GM19452 (cell line): ENCODE measurements at regions not wholly inside any gene's neighbourhood (a gene's known extent, or its start where the extent isn't known, plus 50 kb on each side); places are given as distances from the start of the nearest gene placed in this dataset.

Experiments used
- ATAC-seq: cut with Tn5 transposase; IDR thresholded peaks from one replicate; pipeline ENCODE4 v1.9.1; 2021; ENCODE audit not compliant: unreplicated experiment

DNA sequence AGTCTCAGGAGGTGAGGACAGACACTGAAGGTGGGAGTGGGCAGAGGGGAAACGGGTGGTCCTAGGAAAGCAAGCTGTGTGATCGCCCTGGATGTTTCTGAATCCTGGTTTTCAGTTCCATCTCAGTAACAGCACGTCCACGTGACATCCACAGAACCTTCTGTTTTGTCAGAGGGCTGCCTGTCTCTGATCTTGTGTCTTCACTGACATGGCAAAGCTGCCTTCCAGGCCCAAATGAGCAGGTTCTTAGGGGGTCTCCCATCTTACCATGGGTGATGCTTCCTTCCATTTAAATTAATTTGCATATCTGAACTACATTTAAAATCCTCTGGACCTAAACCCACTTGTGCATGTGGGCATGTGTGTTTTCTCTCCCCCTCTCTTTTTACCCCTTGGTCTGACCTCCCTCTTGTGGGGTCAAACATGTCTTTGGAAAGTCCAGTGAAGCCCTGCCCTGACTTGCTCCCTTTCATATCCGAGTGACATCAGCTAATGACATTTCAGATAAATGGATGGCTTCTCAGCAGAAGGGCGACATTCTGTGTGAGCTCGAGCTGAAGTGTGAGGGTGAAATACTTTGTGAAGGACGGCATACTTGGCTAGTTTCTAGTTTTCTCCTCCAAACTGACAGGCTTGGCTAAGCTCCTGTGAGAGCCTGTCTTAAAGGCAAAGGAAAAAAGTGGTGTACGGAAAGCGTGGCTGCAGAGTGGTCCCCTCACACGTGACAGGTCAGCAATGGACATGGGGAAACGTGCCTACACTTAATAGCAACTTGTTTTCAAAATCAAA lies 204.8 kb upstream of the S1PR3 start:
- no peak for ATAC-seq

- ATAC-seq: no peak
These were observed 201.5 kb upstream of the S1PR3 start for GRCh38 chr9:88789785-88790184.

DNA sequence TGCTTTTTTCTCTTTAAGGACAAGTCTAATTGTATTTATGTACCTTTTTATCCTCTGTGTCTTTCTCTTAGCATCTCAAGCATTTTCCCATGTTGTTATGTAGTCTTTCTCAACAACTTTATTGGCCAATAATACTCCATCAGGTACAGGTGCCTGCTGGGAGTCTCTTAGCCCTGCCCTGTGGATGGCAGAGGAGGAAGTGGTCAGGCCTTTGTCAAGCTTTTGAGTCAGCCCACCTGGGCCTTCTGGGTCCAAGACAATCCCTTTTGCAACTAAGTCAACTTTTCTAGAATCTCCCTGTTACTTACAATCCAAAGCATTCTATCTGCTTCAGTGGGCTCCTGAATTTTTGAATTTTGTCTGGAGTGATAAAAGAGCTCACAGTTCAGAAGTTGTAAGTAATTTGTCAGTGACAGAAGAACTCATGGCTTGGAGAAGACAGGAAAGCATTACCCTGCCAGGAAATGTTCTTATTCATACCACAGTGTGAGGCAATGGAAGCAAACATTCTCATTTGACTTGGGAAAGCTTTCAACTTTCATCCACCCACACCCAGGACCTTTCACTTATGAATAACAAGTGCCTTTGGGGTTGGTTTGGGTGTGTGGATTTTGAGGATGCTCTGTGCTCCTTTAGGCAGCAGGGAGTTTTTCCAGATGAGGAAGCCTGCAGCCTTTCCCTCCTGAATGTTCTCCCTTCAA lies 200.0 kb upstream of the S1PR3 start:
- no peak for ATAC-seq

- ATAC-seq: no peak
These were observed 198.8 kb upstream of the S1PR3 start for GRCh38 chr9:88792502-88792901.

- no peak for ATAC-seq
These were observed 197.2 kb upstream of the S1PR3 start for GRCh38 chr9:88794100-88794499.

DNA sequence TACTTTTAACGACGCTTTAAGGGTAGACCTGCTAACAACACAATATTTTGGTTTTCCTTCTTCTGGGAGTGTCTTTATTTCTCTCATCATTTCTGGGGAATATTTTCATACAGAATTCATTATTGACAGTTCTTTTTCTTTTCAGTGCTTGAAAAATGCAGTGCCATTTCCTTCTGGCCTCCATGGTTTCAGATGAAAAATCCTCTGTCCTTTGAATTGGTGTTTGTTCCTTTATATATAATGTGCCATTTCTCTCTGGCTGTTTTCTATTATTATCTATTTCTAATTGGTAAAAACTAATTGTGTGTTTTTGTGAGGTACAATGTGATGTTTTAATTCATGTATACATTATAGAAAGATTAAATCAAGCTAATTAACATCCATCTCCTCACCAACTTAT lies 194.3 kb upstream of the S1PR3 start:
- no peak for ATAC-seq

DNA sequence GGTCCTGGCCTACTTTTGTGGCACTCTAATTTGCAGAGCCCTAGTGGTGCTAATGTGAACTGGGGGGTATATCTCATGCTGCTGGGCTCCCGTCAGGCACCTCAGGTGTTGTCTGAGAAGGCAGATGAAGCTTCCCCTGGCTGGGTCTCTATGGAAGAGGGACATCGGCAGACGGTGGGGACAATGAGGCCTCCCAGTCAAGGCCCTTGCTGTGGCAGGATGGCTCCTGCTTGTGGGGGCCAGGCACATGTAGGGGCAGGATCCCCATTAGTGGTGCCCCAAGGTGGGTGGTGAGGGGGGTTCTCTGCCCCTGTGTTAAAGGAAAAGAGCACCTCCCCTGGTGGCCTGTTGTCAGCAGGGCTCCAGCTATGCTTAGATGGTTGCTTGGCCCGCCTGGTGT lies 192.8 kb upstream of the S1PR3 start:
- no peak for ATAC-seq

GRCh38 chr9:88799541-88800328 lies 191.5 kb upstream of the S1PR3 start:
- ATAC-seq: no peak

GRCh38 chr9:88800329-88800682 lies 191.0 kb upstream of the S1PR3 start:
- ATAC-seq: no peak

DNA sequence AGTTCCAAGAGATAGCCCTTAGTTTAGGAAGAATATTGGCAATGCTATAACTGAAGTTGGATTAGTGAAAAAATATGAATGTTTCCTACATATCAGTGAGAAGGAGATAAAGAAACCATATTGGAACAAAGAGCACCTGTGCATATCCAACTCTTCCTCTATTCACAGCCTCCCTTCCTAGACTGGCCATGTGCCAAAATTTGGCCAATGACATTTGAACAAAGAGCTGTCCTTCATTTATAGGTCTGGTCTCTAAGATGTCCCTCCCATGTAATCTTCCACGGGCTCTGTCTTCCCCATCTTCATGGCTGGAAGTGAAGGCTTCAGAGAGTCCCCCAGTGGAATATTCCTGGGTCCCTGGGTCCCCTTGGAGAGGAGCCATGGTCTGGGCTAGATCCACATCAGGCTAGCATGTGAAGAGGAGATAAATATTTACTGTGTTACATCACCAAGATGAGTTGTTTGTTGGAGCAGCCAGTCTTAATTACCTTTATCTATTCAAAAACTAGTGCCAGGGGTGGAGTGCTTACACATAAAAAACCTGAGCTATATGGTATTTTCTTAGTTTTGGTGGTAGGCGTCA lies 190.0 kb upstream of the S1PR3 start:
- no peak for ATAC-seq

DNA sequence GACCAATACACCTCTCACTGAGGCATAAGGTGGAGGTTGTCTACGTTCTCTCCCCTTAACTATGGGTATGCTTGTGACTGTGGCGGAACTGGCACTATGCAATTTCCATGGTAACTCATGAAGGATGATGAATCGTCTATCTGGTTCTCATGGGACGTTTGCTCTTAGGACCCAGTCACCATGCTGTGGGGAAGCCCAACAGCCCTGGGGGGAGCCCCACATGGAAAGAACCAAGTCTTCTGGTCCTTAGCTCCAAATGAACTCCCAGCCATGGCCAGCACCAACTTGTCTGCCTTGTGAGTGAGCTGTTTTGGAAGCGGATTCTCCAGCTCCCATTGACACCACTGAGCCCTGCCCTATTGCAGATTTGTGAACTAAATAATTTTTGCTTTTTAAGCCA lies 188.7 kb upstream of the S1PR3 start:
- no peak for ATAC-seq

DNA sequence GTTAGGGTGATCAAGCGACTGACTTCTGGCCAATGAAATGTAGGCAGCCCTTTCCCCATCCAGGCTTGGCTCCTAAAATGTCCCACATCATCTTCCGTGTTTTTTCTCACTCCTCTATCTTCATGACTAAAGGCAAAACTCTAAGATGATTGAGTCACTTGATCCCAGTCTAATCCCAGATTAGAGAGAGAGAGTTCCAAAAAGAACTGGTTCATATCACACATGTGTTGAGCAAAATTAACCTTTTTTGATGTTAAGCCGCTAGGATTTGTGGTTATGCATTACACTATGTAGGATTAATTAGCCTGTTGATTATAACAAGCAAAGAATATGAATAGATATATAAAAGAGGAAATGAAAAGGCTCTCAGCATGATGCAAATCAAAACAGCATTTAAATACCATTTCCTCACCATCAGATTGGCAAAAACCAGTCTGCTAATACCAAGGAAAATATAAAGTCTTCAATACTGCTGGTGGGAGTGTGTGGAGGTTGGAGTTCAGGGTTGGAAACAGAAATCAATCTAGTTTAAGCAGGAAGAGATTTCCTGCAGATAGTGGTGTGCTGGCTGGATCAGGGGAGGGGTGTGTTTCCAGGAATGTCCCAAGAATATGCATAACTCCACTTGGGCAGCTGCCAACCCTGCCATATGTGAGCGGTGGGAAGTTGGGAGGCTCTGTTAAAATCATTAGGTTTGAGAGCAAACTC lies 187.6 kb upstream of the S1PR3 start:
- ATAC-seq: no peak

- ATAC-seq: no peak
These were observed 187.0 kb upstream of the S1PR3 start for GRCh38 chr9:88804254-88804596.

DNA sequence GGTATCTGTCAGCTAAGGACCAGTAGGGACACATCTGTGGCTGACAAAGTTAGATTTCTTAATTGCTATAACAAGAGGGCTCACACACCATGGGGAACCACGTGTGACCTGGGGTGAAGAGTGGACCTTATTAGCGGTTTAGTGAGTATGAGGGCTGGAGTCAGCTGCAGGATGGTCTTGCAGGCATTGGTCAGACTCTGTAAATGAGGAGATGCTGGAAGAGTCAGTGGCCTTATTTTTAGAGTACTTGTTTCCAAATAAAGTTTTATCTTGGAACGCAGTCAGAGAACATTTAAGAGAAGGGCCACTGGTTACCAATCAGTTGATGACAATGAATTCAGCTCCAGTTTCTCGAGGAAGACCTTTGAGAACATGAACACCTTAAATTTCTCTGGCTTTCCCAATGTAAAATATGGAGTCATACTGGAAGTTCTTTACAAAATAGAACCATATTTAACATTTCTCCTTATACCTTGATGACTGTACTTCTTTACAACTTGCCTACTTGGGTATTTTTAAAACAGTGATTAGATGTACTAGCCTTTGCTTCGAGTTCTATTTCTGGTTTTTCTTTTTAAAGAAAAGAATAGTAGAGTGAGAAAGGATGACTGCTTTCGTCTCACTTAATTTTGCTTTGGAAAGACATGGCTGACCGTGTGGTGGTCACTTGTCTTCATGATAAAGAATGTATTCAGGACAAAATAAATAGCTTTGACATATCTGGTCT lies 185.9 kb upstream of the S1PR3 start:
- no peak for ATAC-seq

GRCh38 chr9:88807426-88807825 lies 183.8 kb upstream of the S1PR3 start:
- no peak for ATAC-seq

DNA sequence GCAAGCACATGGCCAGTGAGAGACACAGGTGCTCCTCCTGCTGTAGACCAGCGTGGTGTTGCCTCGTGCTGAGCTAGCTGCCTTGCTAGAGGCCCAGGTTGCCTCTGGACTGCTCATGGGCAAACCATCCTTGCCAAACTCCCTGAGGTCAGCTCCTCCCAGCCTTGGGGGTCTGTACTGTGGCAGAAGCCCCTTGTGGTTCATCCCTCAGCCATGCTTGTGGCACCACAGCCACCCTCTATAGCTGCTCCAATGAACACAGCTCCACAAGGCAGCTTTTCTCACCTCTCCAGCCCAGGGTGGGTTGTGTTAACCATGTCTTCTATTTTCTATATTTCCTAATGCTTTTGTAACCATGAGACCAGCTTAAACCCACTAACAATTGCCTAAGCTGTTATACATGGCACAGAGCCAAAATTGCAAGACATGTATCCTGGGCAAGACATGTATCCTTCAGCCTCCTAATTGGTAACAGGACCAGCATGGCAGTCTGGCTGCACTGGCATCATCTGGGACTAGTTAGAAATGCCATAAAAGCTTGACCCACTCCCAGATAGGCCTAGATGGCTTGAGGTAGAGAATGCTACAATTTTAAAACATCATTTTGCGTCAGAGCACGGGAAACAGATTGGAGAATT lies 183.1 kb upstream of the S1PR3 start:
- no peak for ATAC-seq

- ATAC-seq: no peak
These were observed 182.4 kb upstream of the S1PR3 start for GRCh38 chr9:88808761-88809354.

GRCh38 chr9:88809355-88810161 lies 181.7 kb upstream of the S1PR3 start:
- ATAC-seq: no peak

GRCh38 chr9:88810826-88811225 lies 180.4 kb upstream of the S1PR3 start:
- no peak for ATAC-seq
